Effector memory CD4-positive, alpha-beta T cell (primary cell): ENCODE measurements at regions not wholly inside any gene's neighbourhood (a gene's known extent, or its start where the extent isn't known, plus 50 kb on each side); places are given as distances from the start of the nearest gene placed in this dataset.

Experiments
- DNase-seq, 3 donors: peaks; one replicate each; pipeline ENCODE4 v3.0.0-alpha.2; 2020
- H3K27ac ChIP-seq: 2 replicates; pipeline ENCODE4 v1.7.0; 2013; ENCODE audit warnings: mild to moderate bottlenecking, low read length, moderate library complexity; ENCODE audit not compliant: insufficient read depth, poor library complexity, severe bottlenecking
- H3K27me3 ChIP-seq: replicated peaks from 2 replicates; pipeline ENCODE4 v1.7.0; 2013; ENCODE audit warnings: mild to moderate bottlenecking, low read length; ENCODE audit not compliant: insufficient read depth, control insufficient read depth, poor library complexity, severe bottlenecking
- H3K36me3 ChIP-seq: 2 replicates; pipeline ENCODE4 v1.7.0; 2013; ENCODE audit warnings: mild to moderate bottlenecking, low read length, moderate library complexity; ENCODE audit not compliant: control insufficient read depth, insufficient read depth
- H3K4me1 ChIP-seq: 2 replicates; pipeline ENCODE4 v1.7.0; 2013; ENCODE audit warnings: low read length, mild to moderate bottlenecking; ENCODE audit not compliant: control insufficient read depth, insufficient read depth, poor library complexity, severe bottlenecking
- H3K4me3 ChIP-seq: 2 replicates; pipeline ENCODE4 v1.7.0; 2013; ENCODE audit warnings: low read length, low read depth, mild to moderate bottlenecking; ENCODE audit not compliant: insufficient read depth, poor library complexity, severe bottlenecking
- H3K9me3 ChIP-seq: 2 replicates; pipeline ENCODE4 v1.7.0; 2013; ENCODE audit warnings: mild to moderate bottlenecking, low read length, moderate library complexity; ENCODE audit not compliant: control insufficient read depth

DNA sequence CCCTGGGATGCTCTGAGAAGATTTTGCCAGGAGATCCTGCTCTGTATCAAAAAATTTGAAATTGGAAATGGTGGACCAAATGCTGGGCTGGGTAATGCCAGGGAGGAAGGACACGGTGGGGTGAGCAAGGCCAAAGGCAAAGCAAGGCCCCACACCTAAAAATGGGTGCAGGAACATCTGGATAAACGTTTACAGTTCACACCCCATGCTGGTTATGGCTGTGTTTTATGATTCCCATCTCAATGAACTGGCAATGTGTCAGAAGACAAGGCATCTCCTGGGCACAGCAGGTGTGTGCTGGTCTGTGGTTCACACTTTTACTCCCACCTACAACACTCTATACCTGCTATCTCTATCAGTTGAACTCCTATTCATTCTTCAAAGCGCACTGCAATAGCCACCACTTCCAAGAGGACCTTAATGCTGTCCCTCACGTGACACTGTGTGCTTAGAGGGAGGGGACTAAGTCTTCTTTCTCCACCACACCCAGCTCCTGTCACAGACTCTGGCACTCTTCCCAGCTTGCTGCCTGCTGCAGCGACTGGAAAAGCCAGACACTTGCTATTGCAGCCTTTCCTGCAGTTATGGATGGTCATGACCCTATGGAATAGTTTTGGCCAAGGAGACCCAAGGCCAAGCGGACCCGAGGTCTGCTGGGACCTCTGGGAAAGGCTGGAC, 277.5 kb downstream of the CTTN start:
- H3K27me3 ChIP-seq: no peaks in the 10 kb centered on the region
- no peak overlapping the region for H3K27ac ChIP-seq
- H3K36me3 ChIP-seq: no peaks in the 10 kb centered on the region
- H3K4me1 ChIP-seq: no peaks in the 10 kb centered on the region
- H3K9me3 ChIP-seq: no peaks in the 10 kb centered on the region
- DNase-seq: no peak
- H3K4me3 ChIP-seq: no peak overlapping the region

DNA sequence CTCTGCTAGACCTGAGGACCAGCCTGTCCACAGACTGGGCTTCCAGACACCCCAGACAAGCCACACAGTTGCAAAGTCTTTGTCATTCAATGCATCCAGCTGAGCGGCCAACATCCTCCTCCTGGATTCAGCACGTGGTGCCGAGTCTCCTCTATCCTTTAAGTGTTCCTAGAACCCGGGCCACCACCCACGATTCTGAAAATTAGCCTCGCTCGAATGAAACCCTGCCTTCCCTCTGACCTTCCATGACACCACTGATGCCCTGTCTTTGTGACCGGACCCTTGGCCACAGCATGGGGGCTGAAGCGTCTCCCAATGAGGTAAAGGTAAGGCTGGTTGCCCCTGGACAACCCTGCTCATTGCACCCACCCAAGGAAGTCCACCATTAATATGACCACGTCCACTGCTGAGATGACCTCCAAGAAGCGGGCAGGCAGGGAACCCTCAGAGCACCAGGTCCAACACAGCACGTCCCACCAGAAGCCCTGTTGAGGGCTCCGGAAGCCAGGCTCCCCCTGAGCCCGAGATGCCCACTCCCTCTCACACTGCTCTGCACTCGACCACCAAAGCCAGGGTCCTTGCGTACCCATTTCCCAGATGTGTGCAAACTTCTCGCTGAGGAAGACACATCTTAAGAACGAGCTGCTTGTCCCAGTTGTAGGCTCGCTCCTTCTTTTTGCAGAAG, 279.0 kb downstream of the CTTN start:
- Histone ChIP-seq H3K9me3 (no peaks in the 10 kb centered on the region), H3K4me1 (no peaks in the 10 kb centered on the region), H3K27ac (no peak overlapping the region), H3K4me3 (no peak overlapping the region), H3K27me3 (no peaks in the 10 kb centered on the region), H3K36me3 (no peaks in the 10 kb centered on the region)
- DNase-seq: no peak

DNA sequence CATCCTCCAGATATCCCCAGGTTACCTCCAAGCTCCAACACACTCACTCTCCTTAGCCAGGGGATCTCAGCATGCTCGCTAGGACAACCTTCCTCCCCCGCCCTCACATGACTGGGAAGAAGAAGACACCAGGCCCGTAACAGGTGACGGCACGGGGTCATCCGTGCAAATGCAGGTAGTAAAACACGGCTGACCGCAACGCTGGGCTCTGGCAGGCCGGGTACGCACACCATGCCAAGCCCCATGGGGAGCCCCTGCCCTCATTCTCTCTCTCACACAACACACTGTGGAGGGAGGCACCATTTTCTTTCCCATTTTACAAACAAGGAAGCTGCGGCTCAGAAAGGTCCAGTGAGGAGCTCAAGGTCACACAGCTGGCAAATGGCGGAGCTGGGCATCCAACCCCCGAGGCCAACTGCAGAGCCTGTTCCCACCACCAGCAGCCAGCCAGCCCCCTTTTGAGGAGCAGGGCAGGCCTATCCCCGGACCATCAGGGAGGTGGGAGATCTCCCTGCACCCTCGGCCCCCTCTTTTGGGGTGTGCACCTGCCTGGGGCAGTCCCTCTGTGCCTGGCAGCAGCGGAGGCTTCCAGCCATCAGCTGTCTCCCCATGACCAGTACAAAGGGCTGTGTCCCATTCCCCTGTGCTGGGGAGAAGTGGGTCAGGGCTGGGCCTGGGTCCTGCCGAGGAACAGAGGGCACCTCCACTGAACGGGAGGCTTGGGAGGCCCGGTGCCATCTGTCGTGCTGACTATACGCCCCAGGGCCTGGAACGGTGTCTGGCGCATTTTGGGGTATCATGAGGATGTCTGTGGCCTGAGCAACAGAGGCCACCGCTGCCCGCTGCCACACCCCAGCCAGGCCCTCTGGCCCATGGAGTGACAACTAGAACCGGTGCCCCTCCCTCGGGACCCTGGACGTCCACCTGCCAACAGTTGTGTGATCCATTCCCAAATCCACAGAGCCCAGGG, 280.9 kb downstream of the CTTN start:
- no peaks in the 10 kb centered on the region for H3K36me3 ChIP-seq
- H3K4me3 ChIP-seq: no peak overlapping the region
- no peaks in the 10 kb centered on the region for H3K27me3 ChIP-seq
- H3K9me3 ChIP-seq: no peaks in the 10 kb centered on the region
- no peak overlapping the region for H3K27ac ChIP-seq
- no peaks in the 10 kb centered on the region for H3K4me1 ChIP-seq
- no peak for DNase-seq

DNA sequence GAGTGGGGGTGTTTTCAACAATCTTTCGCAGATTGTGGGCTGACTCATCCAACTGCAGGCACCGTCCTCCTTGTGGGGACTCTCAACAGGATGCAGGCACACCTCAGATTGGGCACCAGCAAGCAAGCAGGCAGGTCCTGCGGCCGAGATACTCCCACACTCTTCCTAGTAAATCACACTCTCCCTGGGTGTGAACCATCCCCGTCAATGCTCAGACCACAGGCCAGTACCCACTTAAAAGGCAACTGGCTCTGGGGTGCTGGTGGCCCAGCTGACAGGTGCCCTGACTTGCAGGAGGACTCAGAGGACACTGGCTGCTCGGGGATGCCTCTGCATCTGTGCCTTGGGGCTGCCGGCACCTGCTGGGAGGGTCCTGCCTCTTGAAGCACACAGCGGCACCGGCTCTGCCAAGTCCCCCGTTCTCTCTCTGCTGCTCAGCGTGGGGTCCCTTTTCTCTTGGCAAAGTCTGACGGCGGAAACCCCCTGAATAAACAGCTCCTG, 282.5 kb downstream of the CTTN start:
- Histone ChIP-seq H3K36me3 (no peaks in the 10 kb centered on the region), H3K27me3 (no peaks in the 10 kb centered on the region), H3K27ac (no peak overlapping the region), H3K4me3 (no peak overlapping the region), H3K4me1 (no peaks in the 10 kb centered on the region), H3K9me3 (no peaks in the 10 kb centered on the region)
- DNase-seq: no peak

DNA sequence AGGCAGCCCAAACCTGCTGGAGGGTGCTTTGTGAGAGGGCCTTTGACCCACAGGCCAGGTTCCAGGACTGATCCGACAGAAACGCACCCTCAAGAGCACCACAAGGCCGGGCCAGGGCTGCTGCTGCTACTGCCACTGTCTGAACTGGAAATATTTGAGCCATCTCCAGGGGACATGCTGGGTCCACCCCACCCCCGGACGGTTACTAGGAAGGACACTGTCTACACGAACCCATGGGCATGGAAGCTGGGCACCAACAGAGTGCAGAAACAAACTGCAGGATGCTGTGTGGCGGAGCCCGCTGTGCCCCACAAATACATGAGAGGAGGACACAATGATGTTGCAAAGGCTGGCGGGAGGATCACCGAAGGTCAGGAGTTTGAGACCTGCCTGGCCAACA, 283.7 kb downstream of the CTTN start:
- Histone ChIP-seq H3K27me3 (no peaks in the 10 kb centered on the region), H3K36me3 (no peaks in the 10 kb centered on the region), H3K27ac (no peak overlapping the region), H3K9me3 (no peaks in the 10 kb centered on the region), H3K4me3 (no peak overlapping the region), H3K4me1 (no peaks in the 10 kb centered on the region)
- no peak for DNase-seq

DNA sequence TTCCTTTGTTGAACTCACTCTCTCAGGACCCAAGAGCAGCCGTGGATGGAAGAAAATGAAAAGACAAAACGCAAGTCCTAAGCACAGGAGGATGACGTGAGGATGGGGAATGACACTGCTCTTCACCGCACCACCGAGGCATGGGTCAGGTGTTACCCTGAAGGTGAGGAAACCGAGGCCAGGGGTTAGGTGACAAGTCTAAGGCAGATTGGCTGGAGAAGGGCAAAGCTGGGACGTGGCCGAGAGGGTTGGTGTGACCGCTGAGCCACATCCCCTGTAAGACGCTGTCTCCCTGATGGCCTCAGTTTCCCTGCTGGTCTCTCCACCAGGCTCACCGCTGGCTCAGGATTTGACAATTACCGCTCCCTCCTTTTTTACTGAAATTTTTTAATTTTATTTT, 284.4 kb downstream of the CTTN start:
- no peaks in the 10 kb centered on the region for H3K4me1 ChIP-seq
- H3K27me3 ChIP-seq: no peaks in the 10 kb centered on the region
- H3K4me3 ChIP-seq: no peak overlapping the region
- DNase-seq: no peak
- no peaks in the 10 kb centered on the region for H3K36me3 ChIP-seq
- no peaks in the 10 kb centered on the region for H3K9me3 ChIP-seq
- no peak overlapping the region for H3K27ac ChIP-seq

DNA sequence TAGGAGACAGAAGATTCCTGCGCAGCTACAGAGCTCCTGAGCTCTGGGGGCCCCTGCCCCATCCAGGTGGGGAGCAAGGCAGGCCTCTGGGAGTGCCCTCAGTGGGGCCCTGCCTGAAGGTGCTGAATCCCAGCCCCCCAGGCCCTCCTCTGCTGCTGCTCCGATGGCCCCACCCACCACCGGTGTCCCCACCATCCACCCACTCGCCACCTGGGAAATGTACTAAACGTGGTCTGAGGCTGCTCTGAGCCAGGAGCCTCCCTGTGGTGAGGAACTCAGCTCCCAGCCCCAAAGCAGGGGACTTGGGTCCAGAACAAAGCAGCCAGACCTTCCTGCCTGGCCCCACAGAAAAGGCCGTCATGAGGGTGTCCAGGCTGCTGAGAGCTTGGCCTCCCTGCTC, 289.4 kb downstream of the CTTN start:
- no peak for DNase-seq
- Histone ChIP-seq H3K4me3 (no peak overlapping the region), H3K27me3 (no peaks in the 10 kb centered on the region), H3K27ac (no peak overlapping the region), H3K4me1 (no peaks in the 10 kb centered on the region), H3K36me3 (no peaks in the 10 kb centered on the region), H3K9me3 (no peaks in the 10 kb centered on the region)

DNA sequence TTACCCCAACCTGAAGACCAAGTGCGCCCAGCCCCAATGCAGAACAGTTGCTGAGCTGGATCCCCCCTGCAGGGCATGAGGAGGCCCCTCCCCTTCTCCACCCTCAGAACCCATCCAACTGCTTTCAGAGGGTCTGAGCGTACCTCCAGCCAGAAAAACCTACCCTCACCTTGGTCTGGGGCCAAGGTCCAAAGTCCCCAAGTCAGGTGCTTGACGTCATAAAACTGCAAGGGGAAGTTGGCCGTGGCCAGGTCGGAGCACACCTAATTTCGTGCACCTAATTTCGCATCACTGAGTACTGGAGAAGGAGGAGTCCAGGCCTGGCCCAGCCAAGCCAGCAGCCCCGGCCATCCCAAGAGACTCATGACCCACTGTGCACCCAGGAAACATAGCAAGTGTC, 289.8 kb downstream of the CTTN start:
- Histone ChIP-seq H3K4me3 (no peak overlapping the region), H3K36me3 (no peaks in the 10 kb centered on the region), H3K4me1 (no peaks in the 10 kb centered on the region), H3K27me3 (no peaks in the 10 kb centered on the region), H3K9me3 (no peaks in the 10 kb centered on the region), H3K27ac (no peak overlapping the region)
- no peak for DNase-seq

DNA sequence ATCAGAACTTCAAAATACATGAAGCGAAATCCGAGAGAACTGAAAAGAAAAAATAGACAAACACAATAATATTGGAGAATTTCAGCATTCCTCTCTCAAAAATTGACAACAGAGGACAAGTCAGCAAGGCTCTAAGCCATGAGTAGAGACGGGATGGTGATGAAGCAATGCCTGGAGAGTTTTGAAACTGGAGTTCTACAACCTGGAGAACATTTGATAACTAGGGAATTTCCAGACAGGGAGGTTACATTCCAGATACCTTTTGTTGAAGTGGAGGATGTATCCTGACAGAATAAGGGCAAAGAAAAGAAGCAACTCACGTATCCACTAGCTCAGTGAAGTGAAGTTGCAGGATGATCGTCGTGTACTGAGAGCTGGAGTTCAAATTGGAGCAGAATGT, 291.4 kb downstream of the CTTN start:
- no peak for DNase-seq

DNA sequence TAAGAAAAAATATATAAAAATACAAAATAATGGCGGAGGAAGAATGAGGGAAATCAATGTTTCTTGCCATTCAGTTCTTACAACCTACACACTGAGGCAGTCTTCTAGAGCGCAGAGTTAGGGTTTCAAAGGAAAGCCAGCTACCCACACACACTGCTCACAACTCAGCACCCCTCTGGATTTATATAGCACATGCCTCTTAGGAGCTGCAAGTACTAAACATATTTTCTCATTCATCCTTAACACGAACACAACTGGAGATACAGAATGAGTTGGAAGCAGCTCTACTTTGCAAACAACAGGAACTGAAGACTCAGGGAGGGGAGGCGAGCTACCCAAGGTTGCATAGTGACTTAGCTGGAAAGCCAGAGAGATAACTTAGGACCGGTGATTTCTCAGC, 293.8 kb downstream of the CTTN start:
- no peaks in the 10 kb centered on the region for H3K27me3 ChIP-seq
- H3K9me3 ChIP-seq: no peaks in the 10 kb centered on the region
- no peaks in the 10 kb centered on the region for H3K4me1 ChIP-seq
- H3K36me3 ChIP-seq: no peaks in the 10 kb centered on the region
- DNase-seq: no peak
- H3K4me3 ChIP-seq: no peak overlapping the region
- H3K27ac ChIP-seq: no peak overlapping the region

More for the DNA sequence above, 291.4 kb downstream of the CTTN start:
- no peaks in the 10 kb centered on the region for H3K4me1 ChIP-seq
- H3K27ac ChIP-seq: no peak overlapping the region
- no peaks in the 10 kb centered on the region for H3K27me3 ChIP-seq
- H3K4me3 ChIP-seq: no peak overlapping the region
- H3K9me3 ChIP-seq: no peaks in the 10 kb centered on the region
- no peaks in the 10 kb centered on the region for H3K36me3 ChIP-seq
